ENCODE measurements at regions not wholly inside any gene's neighbourhood (a gene's known extent, or its start where the extent isn't known, plus 50 kb on each side); places are given as distances from the start of the nearest gene placed in this dataset.

DNA sequence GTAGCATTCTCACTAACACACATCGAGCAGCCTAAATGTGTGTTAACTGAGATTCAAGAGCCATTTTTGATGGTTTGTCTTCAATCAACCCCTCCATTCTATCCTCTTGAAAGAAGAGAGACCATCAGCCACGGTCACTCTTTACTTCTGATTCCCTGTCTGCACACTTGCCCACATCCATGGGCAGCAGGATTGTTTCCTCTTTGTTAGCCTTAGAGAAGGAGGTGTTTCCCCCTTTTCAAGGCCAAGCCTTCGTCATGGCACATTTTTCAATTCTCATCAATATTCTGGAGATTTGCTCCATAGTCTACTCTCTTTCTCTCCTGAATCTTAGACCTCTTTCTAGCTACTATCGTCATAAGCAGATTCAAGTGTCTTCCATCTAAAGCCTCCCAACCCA lies 522.4 kb upstream of the NAALADL2 start:
- TF ChIP-seq CTCF (IDR thresholded peaks at IDR 0.05; ENCODE audit: insufficient read depth, low read length, poor library complexity, severe bottlenecking) (no peak), EZH2phosphoT487 (conservative IDR thresholded peaks at IDR 0.05; ENCODE audit: low read length) (no peak)
- Histone ChIP-seq H3K9me2 (replicated peaks; ENCODE audit: insufficient read depth, low read length) (no peaks in the 10 kb centered on the region), H3K9ac (ENCODE audit: low read length) (no peak overlapping the region), H3K4me2 (ENCODE audit: low read depth, low read length, poor library complexity, severe bottlenecking) (no peak overlapping the region), H2AFZ (ENCODE audit: low read depth, low read length, severe bottlenecking) (no peak overlapping the region), H3K9me3 (ENCODE audit: insufficient read depth, low read length) (no peaks in the 10 kb centered on the region), H3K27ac (ENCODE audit: low read depth, low read length) (no peak overlapping the region), H3K27me3 (ENCODE audit: low read length) (no peaks in the 10 kb centered on the region), H3K4me3 (ENCODE audit: insufficient read depth, low read length, poor library complexity, severe bottlenecking) (no peak overlapping the region), H4K20me1 (ENCODE audit: low read depth, low read length) (no peaks in the 10 kb centered on the region), H3K79me2 (ENCODE audit: insufficient read depth, low read length) (no peaks in the 10 kb centered on the region), H3F3A (ENCODE audit: insufficient read depth) (no peaks in the 10 kb centered on the region), H3K36me3 (ENCODE audit: low read length) (no peaks in the 10 kb centered on the region)

DNA sequence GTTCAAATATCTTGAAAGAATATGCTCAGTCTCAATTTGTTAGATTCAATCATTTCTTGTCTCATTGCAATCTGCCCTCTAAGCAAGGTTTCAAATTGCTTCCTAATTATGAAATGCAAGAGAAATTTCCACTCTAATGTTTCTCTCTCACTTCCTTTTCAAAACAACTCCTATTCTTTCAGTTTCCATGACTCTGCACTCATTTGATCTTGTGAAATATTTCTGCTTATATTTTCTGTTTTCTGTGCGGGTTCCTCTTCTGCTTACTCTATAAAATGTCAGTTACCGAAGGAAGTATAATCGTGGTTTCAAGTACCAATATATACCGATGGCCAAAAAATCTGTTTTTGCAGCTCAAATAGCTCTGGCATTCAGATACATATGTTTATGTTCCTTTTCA lies 521.9 kb upstream of the NAALADL2 start:
- Histone ChIP-seq H3K36me3 (ENCODE audit: low read length) (no peaks in the 10 kb centered on the region), H3K4me3 (ENCODE audit: insufficient read depth, low read length, poor library complexity, severe bottlenecking) (no peak overlapping the region), H4K20me1 (ENCODE audit: low read depth, low read length) (no peaks in the 10 kb centered on the region), H2AFZ (ENCODE audit: low read depth, low read length, severe bottlenecking) (no peak overlapping the region), H3K4me2 (ENCODE audit: low read depth, low read length, poor library complexity, severe bottlenecking) (no peak overlapping the region), H3K79me2 (ENCODE audit: insufficient read depth, low read length) (no peaks in the 10 kb centered on the region), H3K9me3 (ENCODE audit: insufficient read depth, low read length) (no peaks in the 10 kb centered on the region), H3K27me3 (ENCODE audit: low read length) (no peaks in the 10 kb centered on the region), H3K9ac (ENCODE audit: low read length) (no peak overlapping the region), H3K27ac (ENCODE audit: low read depth, low read length) (no peak overlapping the region), H3F3A (ENCODE audit: insufficient read depth) (no peaks in the 10 kb centered on the region), H3K9me2 (replicated peaks; ENCODE audit: insufficient read depth, low read length) (no peaks in the 10 kb centered on the region)
- TF ChIP-seq EZH2phosphoT487 (conservative IDR thresholded peaks at IDR 0.05; ENCODE audit: low read length) = no peak
- TF ChIP-seq CTCF (IDR thresholded peaks at IDR 0.05; ENCODE audit: insufficient read depth, low read length, poor library complexity, severe bottlenecking) = no peak

GRCh38 chr3:174340624-174341587 lies 518.2 kb upstream of the NAALADL2 start:
- H4K20me1 ChIP-seq (ENCODE audit: low read depth, low read length) = no peaks in the 10 kb centered on the region
- no peak overlapping the region for H2AFZ ChIP-seq (ENCODE audit: low read depth, low read length, severe bottlenecking)
- H3K4me2 ChIP-seq (ENCODE audit: low read depth, low read length, poor library complexity, severe bottlenecking) = no peak overlapping the region
- H3K4me3 ChIP-seq (ENCODE audit: insufficient read depth, low read length, poor library complexity, severe bottlenecking) = no peak overlapping the region
- no peak overlapping the region for H3K27ac ChIP-seq (ENCODE audit: low read depth, low read length)
- no peak overlapping the region for H3K9ac ChIP-seq (ENCODE audit: low read length)
- no peaks in the 10 kb centered on the region for H3K79me2 ChIP-seq (ENCODE audit: insufficient read depth, low read length)
- H3K36me3 ChIP-seq (ENCODE audit: low read length) = no peaks in the 10 kb centered on the region
- no peaks in the 10 kb centered on the region for H3F3A ChIP-seq (ENCODE audit: insufficient read depth)
- H3K27me3 ChIP-seq (ENCODE audit: low read length) = no peaks in the 10 kb centered on the region
- H3K9me3 ChIP-seq (ENCODE audit: insufficient read depth, low read length) = no peaks in the 10 kb centered on the region
- no peak for TF ChIP-seq EZH2phosphoT487 (conservative IDR thresholded peaks at IDR 0.05; ENCODE audit: low read length)
- TF ChIP-seq CTCF (IDR thresholded peaks at IDR 0.05; ENCODE audit: insufficient read depth, low read length, poor library complexity, severe bottlenecking) = no peak
- H3K9me2 ChIP-seq (replicated peaks; ENCODE audit: insufficient read depth, low read length) = no peaks in the 10 kb centered on the region
